ENCODE measurements at regions not wholly inside any gene's neighbourhood (a gene's known extent, or its start where the extent isn't known, plus 50 kb on each side); places are given as distances from the start of the nearest gene placed in this dataset.

DNA sequence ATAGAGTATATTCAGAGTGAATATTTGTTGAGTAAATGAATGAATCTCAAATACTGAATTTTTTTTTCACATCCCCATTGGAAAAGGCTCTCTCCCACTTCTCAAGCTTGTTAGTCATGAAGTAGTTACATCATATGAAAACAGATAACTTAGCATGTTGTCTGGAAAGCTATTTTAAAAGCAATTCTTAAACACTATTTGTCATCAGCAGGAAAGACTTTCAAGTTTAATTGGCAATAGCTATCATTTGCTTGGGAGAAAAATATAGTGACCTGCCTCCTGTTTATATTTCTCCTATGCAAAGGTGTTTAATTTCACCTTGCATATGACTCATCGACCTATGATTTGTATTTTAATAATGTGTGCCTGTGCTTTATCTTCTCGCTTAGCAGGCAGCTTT lies 499.8 kb upstream of the GRIA1 start:
- intact Hi-C loops (cut with DNase I) = no loop called here
- Histone ChIP-seq H3K9me3 (no peaks in the 10 kb centered on the region), H3K27ac (no peak overlapping the region), H3K4me1 (no peaks in the 10 kb centered on the region), H3K27me3 (no peaks in the 10 kb centered on the region), H3K4me3 (no peak overlapping the region), H3K36me3 (no peaks in the 10 kb centered on the region)
- TF ChIP-seq, protein P1, sequence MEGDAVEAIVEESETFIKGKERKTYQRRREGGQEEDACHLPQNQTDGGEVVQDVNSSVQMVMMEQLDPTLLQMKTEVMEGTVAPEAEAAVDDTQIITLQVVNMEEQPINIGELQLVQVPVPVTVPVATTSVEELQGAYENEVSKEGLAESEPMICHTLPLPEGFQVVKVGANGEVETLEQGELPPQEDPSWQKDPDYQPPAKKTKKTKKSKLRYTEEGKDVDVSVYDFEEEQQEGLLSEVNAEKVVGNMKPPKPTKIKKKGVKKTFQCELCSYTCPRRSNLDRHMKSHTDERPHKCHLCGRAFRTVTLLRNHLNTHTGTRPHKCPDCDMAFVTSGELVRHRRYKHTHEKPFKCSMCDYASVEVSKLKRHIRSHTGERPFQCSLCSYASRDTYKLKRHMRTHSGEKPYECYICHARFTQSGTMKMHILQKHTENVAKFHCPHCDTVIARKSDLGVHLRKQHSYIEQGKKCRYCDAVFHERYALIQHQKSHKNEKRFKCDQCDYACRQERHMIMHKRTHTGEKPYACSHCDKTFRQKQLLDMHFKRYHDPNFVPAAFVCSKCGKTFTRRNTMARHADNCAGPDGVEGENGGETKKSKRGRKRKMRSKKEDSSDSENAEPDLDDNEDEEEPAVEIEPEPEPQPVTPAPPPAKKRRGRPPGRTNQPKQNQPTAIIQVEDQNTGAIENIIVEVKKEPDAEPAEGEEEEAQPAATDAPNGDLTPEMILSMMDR (IDR thresholded peaks at IDR 0.05) = no peak
- DNase-seq (no peak), ATAC-seq (no peak)
- 44% methylated on average over 2 of the region's 2 CpGs for WGBS (ENCODE audit: insufficient coverage, low coverage, low lambda C conversion rate, missing lambda C conversion rate)

GRCh38 chr5:152994033-152994680 lies 496.3 kb upstream of the GRIA1 start:
- 69% methylated on average over 5 of the region's 5 CpGs for WGBS (ENCODE audit: insufficient coverage, low coverage, low lambda C conversion rate, missing lambda C conversion rate)
- ATAC-seq (peak in 2 of 4 donors; percentile 33 to 86), DNase-seq (no peak)
- intact Hi-C loops (cut with DNase I) = no loop called here
- Histone ChIP-seq H3K27me3 (no peaks in the 10 kb centered on the region), H3K36me3 (no peaks in the 10 kb centered on the region), H3K4me3 (no peak overlapping the region), H3K9me3 (no peaks in the 10 kb centered on the region), H3K27ac (no peak overlapping the region), H3K4me1 (no peaks in the 10 kb centered on the region)
- TF ChIP-seq POLR2A (IDR thresholded peaks at IDR 0.05) = no peak
- TF ChIP-seq, protein P1 (IDR thresholded peaks at IDR 0.05) = no peak

- intact Hi-C loops (cut with DNase I) = no loop called here
- 78% methylated on average over 1 of the region's 1 CpG for WGBS (ENCODE audit: insufficient coverage, low coverage, low lambda C conversion rate, missing lambda C conversion rate)
- H3K27ac ChIP-seq = no peak overlapping the region
Observed at GRCh38 chr5:152995214-152995725, 495.2 kb upstream of the GRIA1 start.

DNA sequence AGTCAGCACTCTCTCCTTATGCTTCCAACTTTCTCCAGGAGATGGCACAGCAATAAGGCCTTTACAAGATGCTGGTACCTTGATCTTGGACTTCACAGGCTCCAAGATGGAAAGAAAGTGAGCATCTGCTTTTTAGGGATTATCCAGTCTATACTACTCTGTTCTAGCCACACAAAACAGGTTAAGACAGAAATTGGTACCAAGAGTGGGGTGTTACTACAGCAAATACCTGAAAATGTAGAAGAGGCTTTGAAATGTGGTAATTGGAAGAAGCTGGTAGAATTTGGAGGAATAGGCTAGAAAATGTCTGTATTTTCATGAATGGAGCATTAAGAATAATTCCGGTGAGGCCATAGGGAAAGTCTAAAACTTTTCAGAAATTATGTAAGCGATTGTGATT lies 484.8 kb upstream of the GRIA1 start:
- Histone ChIP-seq H3K4me1 (no peaks in the 10 kb centered on the region), H3K36me3 (no peaks in the 10 kb centered on the region), H3K9me3 (no peaks in the 10 kb centered on the region), H3K27ac (no peak overlapping the region), H3K4me3 (no peak overlapping the region), H3K27me3 (no peaks in the 10 kb centered on the region)
- intact Hi-C loops (cut with DNase I) = no loop called here
- ATAC-seq (no peak), DNase-seq (no peak)
- no peak for TF ChIP-seq POLR2A (IDR thresholded peaks at IDR 0.05)
- TF ChIP-seq, protein P1 (IDR thresholded peaks at IDR 0.05) = no peak
- 56% methylated on average over 2 of the region's 2 CpGs for WGBS (ENCODE audit: insufficient coverage, low coverage, low lambda C conversion rate, missing lambda C conversion rate)

More at GRCh38 chr5:152995214-152995725, 495.2 kb upstream of the GRIA1 start:
- DNase-seq (no peak), ATAC-seq (no peak)
- TF ChIP-seq POLR2A (IDR thresholded peaks at IDR 0.05) = no peak
- TF ChIP-seq, protein P1 (IDR thresholded peaks at IDR 0.05) = no peak
- no peaks in the 10 kb centered on the region for H3K4me1 ChIP-seq
- H3K36me3 ChIP-seq = no peaks in the 10 kb centered on the region
- no peaks in the 10 kb centered on the region for H3K27me3 ChIP-seq
- no peak overlapping the region for H3K4me3 ChIP-seq
- H3K9me3 ChIP-seq = no peaks in the 10 kb centered on the region

Measured in right lobe of liver (tissue), 6 donors.